GM23338 (cell line): ENCODE measurements at regions not wholly inside any gene's neighbourhood (a gene's known extent, or its start where the extent isn't known, plus 50 kb on each side); places are given as distances from the start of the nearest gene placed in this dataset.

Experiments
- ATAC-seq: fragments of 200-7000 bp; cut with Tn5 transposase; 3 replicates; pipeline ENCODE4 v1.9.1; 2020
- DNase-seq: peaks from one replicate; pipeline ENCODE4 v3.0.0-alpha.2; 2015; ENCODE audit warnings: low spot score
- H2AFZ ChIP-seq: fragments of 200-600 bp; sonication (generic); 2 replicates; pipeline ENCODE4 v1.8.0; 2016; ENCODE audit warnings: antibody characterized with exemption, mild to moderate bottlenecking, moderate library complexity
- H3F3A ChIP-seq: fragments of 200-600 bp; sonication (generic); replicated peaks from 2 replicates; pipeline ENCODE4 v1.8.0; 2017; ENCODE audit warnings: antibody characterized with exemption, mixed run types, low read depth
- H3K27ac ChIP-seq: fragments of 200-600 bp; sonication (generic); 2 replicates; pipeline ENCODE4 v1.6.1; 2016; ENCODE audit warnings: low read depth
- H3K27me3 ChIP-seq: fragments of 200-600 bp; sonication (generic); 2 replicates; pipeline ENCODE4 v1.8.0; 2016; ENCODE audit warnings: mild to moderate bottlenecking, mixed run types, moderate library complexity; ENCODE audit not compliant: insufficient read depth
- H3K36me3 ChIP-seq: fragments of 200-600 bp; sonication (generic); 2 replicates; pipeline ENCODE4 v1.8.0; 2016; ENCODE audit warnings: mild to moderate bottlenecking; ENCODE audit not compliant: insufficient read depth
- H3K4me1 ChIP-seq: fragments of 200-600 bp; sonication (generic); 2 replicates; pipeline ENCODE4 v1.8.0; 2016; ENCODE audit warnings: mild to moderate bottlenecking, moderate library complexity; ENCODE audit not compliant: insufficient read depth
- H3K4me2 ChIP-seq: fragments of 200-600 bp; sonication (generic); 2 replicates; pipeline ENCODE4 v1.7.1; 2017; ENCODE audit warnings: mixed run types
- H3K4me3 ChIP-seq: fragments of 200-600 bp; sonication (generic); 2 replicates; pipeline ENCODE4 v1.6.1; 2016; ENCODE audit warnings: mixed run types
- H3K79me2 ChIP-seq: fragments of 200-600 bp; sonication (generic); replicated peaks from 2 replicates; pipeline ENCODE4 v1.8.0; 2017; ENCODE audit warnings: mild to moderate bottlenecking; ENCODE audit not compliant: insufficient read depth
- H3K9me2 ChIP-seq: fragments of 200-600 bp; sonication (generic); 2 replicates; pipeline ENCODE4 v1.8.0; 2017; ENCODE audit not compliant: insufficient read depth
- H4K20me1 ChIP-seq: fragments of 200-600 bp; sonication (generic); replicated peaks from 2 replicates; pipeline ENCODE4 v1.8.0; 2017; ENCODE audit warnings: mild to moderate bottlenecking; ENCODE audit not compliant: insufficient read depth
- H3K27ac Mint-ChIP-seq: 2 replicates; pipeline ENCODE4 v1.8.0; 2020; ENCODE audit warnings: inconsistent platforms, mild to moderate bottlenecking, moderate library complexity, mixed read lengths
- H3K27me3 Mint-ChIP-seq: 3 replicates; pipeline ENCODE4 v1.8.0; 2022; ENCODE audit warnings: low read depth, mild to moderate bottlenecking, moderate library complexity, mixed read lengths, inconsistent platforms; ENCODE audit not compliant: insufficient read depth, poor library complexity
- H3K36me3 Mint-ChIP-seq: 3 replicates; pipeline ENCODE4 v1.8.0; 2021; ENCODE audit warnings: low read depth, mild to moderate bottlenecking, inconsistent platforms, moderate library complexity, mixed read lengths
- H3K4me1 Mint-ChIP-seq: 3 replicates; pipeline ENCODE4 v1.8.0; 2020; ENCODE audit warnings: mild to moderate bottlenecking, inconsistent platforms, mixed read lengths
- H3K4me3 Mint-ChIP-seq: 3 replicates; pipeline ENCODE4 v1.8.0; 2021; ENCODE audit warnings: moderate library complexity, mild to moderate bottlenecking, inconsistent platforms, mixed read lengths
- H3K9me3 Mint-ChIP-seq: 3 replicates; pipeline ENCODE4 v1.8.0; 2020; ENCODE audit warnings: moderate library complexity, mild to moderate bottlenecking, inconsistent platforms, mixed read lengths
- CREB1 ChIP-seq: fragments of 250-450 bp; sonication (Bioruptor Pico); IDR thresholded peaks from 2 replicates; pipeline ENCODE4 v1.5.0; 2020; ENCODE audit warnings: low read depth, mild to moderate bottlenecking, moderate library complexity
- EZH2 ChIP-seq: fragments of 200-600 bp; sonication (generic); IDR thresholded peaks from one replicate; pipeline ENCODE4 v1.8.0; 2017; ENCODE audit warnings: antibody characterized with exemption, mild to moderate bottlenecking, low read depth; ENCODE audit not compliant: unreplicated experiment
- EZH2phosphoT487 ChIP-seq: fragments of 200-600 bp; sonication (generic); IDR thresholded peaks from one replicate; pipeline ENCODE4 v1.8.1; 2018; ENCODE audit warnings: antibody characterized with exemption; ENCODE audit not compliant: unreplicated experiment
- JUNB ChIP-seq: IDR thresholded peaks from one replicate; pipeline ENCODE4 v1.6.1; 2016; ENCODE audit warnings: antibody characterized with exemption; ENCODE audit not compliant: unreplicated experiment
- NANOG ChIP-seq: IDR thresholded peaks from 2 replicates; pipeline ENCODE4 v1.6.1; 2016; ENCODE audit warnings: antibody characterized with exemption, borderline replicate concordance
- POLR2AphosphoS5 ChIP-seq: IDR thresholded peaks from 2 replicates; pipeline ENCODE4 v1.6.1; 2016; ENCODE audit warnings: antibody characterized with exemption, low read depth
- STAT1 ChIP-seq: IDR thresholded peaks from one replicate; pipeline ENCODE4 v1.6.1; 2016; ENCODE audit warnings: antibody characterized with exemption; ENCODE audit not compliant: unreplicated experiment
- ZNF114 ChIP-seq: fragments of 250-450 bp; sonication (Bioruptor Pico); IDR thresholded peaks from 2 replicates; pipeline ENCODE4 v1.5.0; 2020; ENCODE audit warnings: mild to moderate bottlenecking, moderate library complexity
- TF ChIP-seq, protein P1 (sequence below), 2 experiments: fragments of 200-600 bp in 1 of 2; sonication (generic) in 1 of 2; conservative IDR thresholded peaks; 2 replicates each; pipeline versions ENCODE4 v1.5.1 to v1.6.1; 2016 to 2017; ENCODE audit warnings: antibody characterized with exemption in 2 of 2, low read depth in 2 of 2, mild to moderate bottlenecking in 2 of 2, moderate library complexity in 1 of 2
- TF ChIP-seq, protein P2 (sequence below): IDR thresholded peaks from 2 replicates; pipeline ENCODE4 v1.6.1; 2016; ENCODE audit warnings: antibody characterized with exemption
- TF ChIP-seq, protein P3 (sequence below): IDR thresholded peaks from one replicate; pipeline ENCODE4 v1.6.1; 2018; ENCODE audit warnings: antibody characterized with exemption; ENCODE audit not compliant: unreplicated experiment

DNA sequence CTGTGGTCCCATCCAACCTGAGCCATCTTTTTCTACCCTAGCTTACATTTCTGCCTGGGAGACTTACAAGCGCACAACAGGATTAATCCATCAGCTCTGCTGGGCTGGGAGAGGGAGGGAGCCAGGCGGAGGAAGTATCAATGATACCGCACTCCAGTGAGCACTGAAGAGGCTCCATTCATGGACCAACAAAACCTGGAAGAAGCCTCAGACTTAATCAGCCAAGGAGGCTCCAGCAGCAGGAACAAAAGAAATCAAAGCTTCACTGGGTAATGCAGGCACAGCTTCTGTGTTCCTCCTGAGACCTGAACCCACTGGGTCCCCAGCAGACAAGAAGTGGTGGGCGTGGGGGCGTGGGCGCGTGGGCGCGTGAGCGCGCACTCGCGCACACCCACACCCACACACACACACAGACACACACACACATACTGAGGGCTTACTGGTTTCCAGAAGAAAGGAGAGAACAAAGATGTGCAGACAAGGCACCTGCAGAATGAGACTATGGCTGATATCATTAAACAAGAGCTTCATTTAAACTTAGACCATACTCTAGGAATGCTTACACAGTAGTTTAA lies 87.0 kb upstream of the BOC start (continued):
- TF ChIP-seq, protein P1, sequence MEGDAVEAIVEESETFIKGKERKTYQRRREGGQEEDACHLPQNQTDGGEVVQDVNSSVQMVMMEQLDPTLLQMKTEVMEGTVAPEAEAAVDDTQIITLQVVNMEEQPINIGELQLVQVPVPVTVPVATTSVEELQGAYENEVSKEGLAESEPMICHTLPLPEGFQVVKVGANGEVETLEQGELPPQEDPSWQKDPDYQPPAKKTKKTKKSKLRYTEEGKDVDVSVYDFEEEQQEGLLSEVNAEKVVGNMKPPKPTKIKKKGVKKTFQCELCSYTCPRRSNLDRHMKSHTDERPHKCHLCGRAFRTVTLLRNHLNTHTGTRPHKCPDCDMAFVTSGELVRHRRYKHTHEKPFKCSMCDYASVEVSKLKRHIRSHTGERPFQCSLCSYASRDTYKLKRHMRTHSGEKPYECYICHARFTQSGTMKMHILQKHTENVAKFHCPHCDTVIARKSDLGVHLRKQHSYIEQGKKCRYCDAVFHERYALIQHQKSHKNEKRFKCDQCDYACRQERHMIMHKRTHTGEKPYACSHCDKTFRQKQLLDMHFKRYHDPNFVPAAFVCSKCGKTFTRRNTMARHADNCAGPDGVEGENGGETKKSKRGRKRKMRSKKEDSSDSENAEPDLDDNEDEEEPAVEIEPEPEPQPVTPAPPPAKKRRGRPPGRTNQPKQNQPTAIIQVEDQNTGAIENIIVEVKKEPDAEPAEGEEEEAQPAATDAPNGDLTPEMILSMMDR (conservative IDR thresholded peaks at IDR 0.05; ENCODE audit: low read depth in 2 of 2): no peak
- TF ChIP-seq, protein P2, sequence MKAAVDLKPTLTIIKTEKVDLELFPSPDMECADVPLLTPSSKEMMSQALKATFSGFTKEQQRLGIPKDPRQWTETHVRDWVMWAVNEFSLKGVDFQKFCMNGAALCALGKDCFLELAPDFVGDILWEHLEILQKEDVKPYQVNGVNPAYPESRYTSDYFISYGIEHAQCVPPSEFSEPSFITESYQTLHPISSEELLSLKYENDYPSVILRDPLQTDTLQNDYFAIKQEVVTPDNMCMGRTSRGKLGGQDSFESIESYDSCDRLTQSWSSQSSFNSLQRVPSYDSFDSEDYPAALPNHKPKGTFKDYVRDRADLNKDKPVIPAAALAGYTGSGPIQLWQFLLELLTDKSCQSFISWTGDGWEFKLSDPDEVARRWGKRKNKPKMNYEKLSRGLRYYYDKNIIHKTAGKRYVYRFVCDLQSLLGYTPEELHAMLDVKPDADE: no peak
- TF ChIP-seq, protein P3, sequence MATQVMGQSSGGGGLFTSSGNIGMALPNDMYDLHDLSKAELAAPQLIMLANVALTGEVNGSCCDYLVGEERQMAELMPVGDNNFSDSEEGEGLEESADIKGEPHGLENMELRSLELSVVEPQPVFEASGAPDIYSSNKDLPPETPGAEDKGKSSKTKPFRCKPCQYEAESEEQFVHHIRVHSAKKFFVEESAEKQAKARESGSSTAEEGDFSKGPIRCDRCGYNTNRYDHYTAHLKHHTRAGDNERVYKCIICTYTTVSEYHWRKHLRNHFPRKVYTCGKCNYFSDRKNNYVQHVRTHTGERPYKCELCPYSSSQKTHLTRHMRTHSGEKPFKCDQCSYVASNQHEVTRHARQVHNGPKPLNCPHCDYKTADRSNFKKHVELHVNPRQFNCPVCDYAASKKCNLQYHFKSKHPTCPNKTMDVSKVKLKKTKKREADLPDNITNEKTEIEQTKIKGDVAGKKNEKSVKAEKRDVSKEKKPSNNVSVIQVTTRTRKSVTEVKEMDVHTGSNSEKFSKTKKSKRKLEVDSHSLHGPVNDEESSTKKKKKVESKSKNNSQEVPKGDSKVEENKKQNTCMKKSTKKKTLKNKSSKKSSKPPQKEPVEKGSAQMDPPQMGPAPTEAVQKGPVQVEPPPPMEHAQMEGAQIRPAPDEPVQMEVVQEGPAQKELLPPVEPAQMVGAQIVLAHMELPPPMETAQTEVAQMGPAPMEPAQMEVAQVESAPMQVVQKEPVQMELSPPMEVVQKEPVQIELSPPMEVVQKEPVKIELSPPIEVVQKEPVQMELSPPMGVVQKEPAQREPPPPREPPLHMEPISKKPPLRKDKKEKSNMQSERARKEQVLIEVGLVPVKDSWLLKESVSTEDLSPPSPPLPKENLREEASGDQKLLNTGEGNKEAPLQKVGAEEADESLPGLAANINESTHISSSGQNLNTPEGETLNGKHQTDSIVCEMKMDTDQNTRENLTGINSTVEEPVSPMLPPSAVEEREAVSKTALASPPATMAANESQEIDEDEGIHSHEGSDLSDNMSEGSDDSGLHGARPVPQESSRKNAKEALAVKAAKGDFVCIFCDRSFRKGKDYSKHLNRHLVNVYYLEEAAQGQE: no peak

DNA sequence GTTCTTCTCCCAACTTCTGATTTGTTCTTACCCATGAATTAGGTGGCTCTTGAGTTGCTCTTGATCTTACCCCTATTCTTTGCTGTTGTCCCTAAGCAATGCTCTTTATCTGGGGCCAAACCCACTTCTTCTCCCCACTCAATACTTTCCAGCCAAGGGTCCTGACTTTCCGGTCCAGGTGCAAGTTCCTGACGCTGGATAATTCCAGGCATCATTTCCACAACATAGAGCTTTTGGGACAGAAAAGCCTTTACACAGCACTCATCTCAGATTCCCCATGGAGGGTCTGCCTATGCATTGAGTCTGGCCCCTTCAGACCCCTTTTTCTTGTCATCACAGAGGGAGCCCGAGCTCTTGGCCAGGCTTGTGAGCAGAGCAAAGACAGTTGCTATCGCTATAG lies 85.4 kb upstream of the BOC start:
- Mint-ChIP-seq H3K4me3 (no peak overlapping the region), H3K27ac (no peak overlapping the region), H3K9me3 (no peaks in the 10 kb centered on the region), H3K36me3 (no peaks in the 10 kb centered on the region), H3K27me3 (peaks cover 10% of the 10 kb centered on the region), H3K4me1 (no peaks in the 10 kb centered on the region)
- no peak overlapping the region for H3K27ac ChIP-seq
- no peaks in the 10 kb centered on the region for H3K4me1 ChIP-seq
- no peaks in the 10 kb centered on the region for H3K36me3 ChIP-seq
- H3K79me2 ChIP-seq: no peaks in the 10 kb centered on the region
- ATAC-seq: no peak
- no peaks in the 10 kb centered on the region for H4K20me1 ChIP-seq
- no peak for DNase-seq
- no peak overlapping the region for H3K4me3 ChIP-seq
- no peaks in the 10 kb centered on the region; the same call in 1 of the 2 replicates for H3K9me2 ChIP-seq
- no peaks in the 10 kb centered on the region for H3F3A ChIP-seq
- H3K4me2 ChIP-seq: no peak overlapping the region
- H2AFZ ChIP-seq: no peak overlapping the region
- no peaks in the 10 kb centered on the region for H3K27me3 ChIP-seq
- TF ChIP-seq, protein P2: no peak
- TF ChIP-seq EZH2phosphoT487: no peak
- no peak for TF ChIP-seq NANOG
- no peak for TF ChIP-seq JUNB
- TF ChIP-seq ZNF114 (CRISPR knock-in tag): no peak
- no peak for TF ChIP-seq EZH2
- TF ChIP-seq, protein P1 (conservative IDR thresholded peaks at IDR 0.05; ENCODE audit: low read depth in 2 of 2): no peak
- no peak for TF ChIP-seq POLR2AphosphoS5
- TF ChIP-seq, protein P3: no peak
- TF ChIP-seq CREB1 (CRISPR knock-in tag): no peak
- no peak for TF ChIP-seq STAT1
